ENCODE measurements at regions not wholly inside any gene's neighbourhood (a gene's known extent, or its start where the extent isn't known, plus 50 kb on each side); places are given as distances from the start of the nearest gene placed in this dataset.
A peak's percentile ranks its signal among the peaks of the same experiment; 100 is the strongest.
"Not testable (repeated sequence)": the region's sequence is repeated elsewhere in the genome, so short reads cannot be mapped to it uniquely, and the experiment has no call there.

- DNase-seq, result no peak
These were observed 837.9 kb downstream of the STPG2 start for GRCh38 chr4:97305351-97305750.

- DNase-seq, result no peak
These were observed 834.2 kb downstream of the STPG2 start for GRCh38 chr4:97309121-97309520.

GRCh38 chr4:97317201-97317600 lies 826.1 kb downstream of the STPG2 start:
- DNase-seq, result no peak

GRCh38 chr4:97317671-97318070 lies 825.6 kb downstream of the STPG2 start:
- DNase-seq, result no peak

- not testable (repeated sequence) for DNase-seq
These were observed 817.5 kb downstream of the STPG2 start for GRCh38 chr4:97325751-97326150.

GRCh38 chr4:97330917-97331316 lies 812.4 kb downstream of the STPG2 start:
- no peak for DNase-seq

- no peak for DNase-seq
These were observed 808.9 kb downstream of the STPG2 start for GRCh38 chr4:97334348-97334747.

GRCh38 chr4:97349468-97350186 lies 793.6 kb downstream of the STPG2 start:
- DNase-seq, result no peak

GRCh38 chr4:97353876-97354275 lies 789.4 kb downstream of the STPG2 start:
- DNase-seq, result no peak

- DNase-seq, result no peak
These were observed 783.5 kb downstream of the STPG2 start for GRCh38 chr4:97359826-97360225.

GRCh38 chr4:97360733-97361132 lies 782.5 kb downstream of the STPG2 start:
- no peak for DNase-seq

GRCh38 chr4:97367878-97368277 lies 775.4 kb downstream of the STPG2 start:
- no peak for DNase-seq

- DNase-seq, result peak; percentile 44
These were observed 772.7 kb downstream of the STPG2 start for GRCh38 chr4:97370568-97370967.

GRCh38 chr4:97374526-97374925 lies 768.8 kb downstream of the STPG2 start:
- no peak for DNase-seq

GRCh38 chr4:97386969-97387368 lies 756.3 kb downstream of the STPG2 start:
- no peak for DNase-seq

- no peak for DNase-seq
These were observed 748.6 kb downstream of the STPG2 start for GRCh38 chr4:97394653-97395052.

- DNase-seq, result no peak
These were observed 747.2 kb downstream of the STPG2 start for GRCh38 chr4:97396097-97396496.

GRCh38 chr4:97396605-97397004 lies 746.7 kb downstream of the STPG2 start:
- DNase-seq, result no peak

GRCh38 chr4:97404876-97405523 lies 738.3 kb downstream of the STPG2 start:
- DNase-seq, result no peak

GRCh38 chr4:97411356-97411755 lies 731.9 kb downstream of the STPG2 start:
- no peak for DNase-seq

GRCh38 chr4:97412331-97412730 lies 730.9 kb downstream of the STPG2 start:
- no peak for DNase-seq

GRCh38 chr4:97414161-97414560 lies 729.1 kb downstream of the STPG2 start:
- DNase-seq, result no peak

GRCh38 chr4:97432551-97432950 lies 710.7 kb downstream of the STPG2 start:
- DNase-seq, result no peak

- not testable (repeated sequence) for DNase-seq
These were observed 705.1 kb downstream of the STPG2 start for GRCh38 chr4:97437998-97438705.

All from NCI-H82 (cell line).